ENCODE measurements at regions not wholly inside any gene's neighbourhood (a gene's known extent, or its start where the extent isn't known, plus 50 kb on each side); places are given as distances from the start of the nearest gene placed in this dataset.

DNA sequence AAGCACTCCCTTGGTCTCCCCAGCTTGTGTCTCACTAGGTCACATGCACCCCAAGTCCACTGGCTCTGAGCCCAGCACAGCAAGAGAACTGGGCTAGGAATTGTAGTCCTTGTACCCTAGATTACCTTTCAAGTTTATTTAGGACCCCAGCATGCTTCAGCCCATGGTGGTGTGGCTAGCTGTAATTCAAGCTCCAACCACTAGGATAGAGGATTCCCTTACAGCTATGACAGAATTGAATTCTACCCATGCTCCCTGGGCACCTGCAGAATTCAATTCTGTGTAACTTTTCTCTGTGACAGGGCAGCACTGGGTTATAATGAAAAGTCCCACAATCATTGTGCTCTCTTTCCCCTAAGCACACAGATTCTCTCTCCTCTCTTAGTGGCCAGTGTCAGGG, 253.8 kb upstream of the DMD start:
- no peak for DNase-seq
- Mint-ChIP-seq H3K36me3 (ENCODE audit: insufficient read depth, unreplicated experiment) (no peaks in the 10 kb centered on the region), H3K27me3 (ENCODE audit: unreplicated experiment) (no peaks in the 10 kb centered on the region), H3K9me3 (ENCODE audit: low read depth, unreplicated experiment) (peaks cover 8% of the 10 kb centered on the region), H3K27ac (ENCODE audit: unreplicated experiment) (no peak overlapping the region), H3K4me3 (ENCODE audit: low read depth, unreplicated experiment) (no peak overlapping the region), H3K4me1 (ENCODE audit: low read depth, unreplicated experiment) (no peaks in the 10 kb centered on the region)
- CTCF ChIA-PET: no interaction called here
- intact Hi-C loops (cut with micrococcal nuclease; ENCODE audit: unreplicated experiment): no loop called here
- TF ChIP-seq, protein P1, sequence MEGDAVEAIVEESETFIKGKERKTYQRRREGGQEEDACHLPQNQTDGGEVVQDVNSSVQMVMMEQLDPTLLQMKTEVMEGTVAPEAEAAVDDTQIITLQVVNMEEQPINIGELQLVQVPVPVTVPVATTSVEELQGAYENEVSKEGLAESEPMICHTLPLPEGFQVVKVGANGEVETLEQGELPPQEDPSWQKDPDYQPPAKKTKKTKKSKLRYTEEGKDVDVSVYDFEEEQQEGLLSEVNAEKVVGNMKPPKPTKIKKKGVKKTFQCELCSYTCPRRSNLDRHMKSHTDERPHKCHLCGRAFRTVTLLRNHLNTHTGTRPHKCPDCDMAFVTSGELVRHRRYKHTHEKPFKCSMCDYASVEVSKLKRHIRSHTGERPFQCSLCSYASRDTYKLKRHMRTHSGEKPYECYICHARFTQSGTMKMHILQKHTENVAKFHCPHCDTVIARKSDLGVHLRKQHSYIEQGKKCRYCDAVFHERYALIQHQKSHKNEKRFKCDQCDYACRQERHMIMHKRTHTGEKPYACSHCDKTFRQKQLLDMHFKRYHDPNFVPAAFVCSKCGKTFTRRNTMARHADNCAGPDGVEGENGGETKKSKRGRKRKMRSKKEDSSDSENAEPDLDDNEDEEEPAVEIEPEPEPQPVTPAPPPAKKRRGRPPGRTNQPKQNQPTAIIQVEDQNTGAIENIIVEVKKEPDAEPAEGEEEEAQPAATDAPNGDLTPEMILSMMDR (IDR thresholded peaks at IDR 0.05; ENCODE audit: unreplicated experiment): no peak
- BruUV-seq (replicated peaks): no TSS peak

DNA sequence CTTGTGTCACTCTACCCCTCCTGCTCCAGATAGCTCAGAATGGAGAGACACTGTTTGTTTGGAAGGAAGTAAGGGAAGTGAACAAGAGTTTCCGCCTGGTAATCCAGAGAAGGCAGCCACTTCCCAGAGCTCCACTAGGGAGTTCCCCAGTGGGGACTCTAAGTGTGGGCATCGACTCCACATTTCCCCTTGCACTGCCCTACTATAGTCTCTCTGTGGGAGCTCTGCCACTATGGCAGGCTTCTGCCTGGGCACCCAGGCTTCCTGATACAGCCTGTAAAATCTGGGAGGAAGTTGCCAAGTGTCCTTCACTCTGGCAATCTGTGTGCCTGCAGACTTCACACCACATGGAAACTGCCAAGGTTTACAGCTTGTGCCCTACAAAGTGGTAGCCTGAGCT, 245.8 kb upstream of the DMD start:
- no TSS peak for BruUV-seq (replicated peaks)
- Mint-ChIP-seq H3K36me3 (ENCODE audit: insufficient read depth, unreplicated experiment) (no peaks in the 10 kb centered on the region), H3K4me1 (ENCODE audit: low read depth, unreplicated experiment) (no peaks in the 10 kb centered on the region), H3K9me3 (ENCODE audit: low read depth, unreplicated experiment) (peaks cover 7% of the 10 kb centered on the region), H3K27ac (ENCODE audit: unreplicated experiment) (no peak overlapping the region), H3K27me3 (ENCODE audit: unreplicated experiment) (no peaks in the 10 kb centered on the region), H3K4me3 (ENCODE audit: low read depth, unreplicated experiment) (no peak overlapping the region)
- CTCF ChIA-PET: no interaction called here
- intact Hi-C loops (cut with micrococcal nuclease; ENCODE audit: unreplicated experiment): no loop called here
- TF ChIP-seq, protein P1 (IDR thresholded peaks at IDR 0.05; ENCODE audit: unreplicated experiment): no peak
- DNase-seq: no peak

DNA sequence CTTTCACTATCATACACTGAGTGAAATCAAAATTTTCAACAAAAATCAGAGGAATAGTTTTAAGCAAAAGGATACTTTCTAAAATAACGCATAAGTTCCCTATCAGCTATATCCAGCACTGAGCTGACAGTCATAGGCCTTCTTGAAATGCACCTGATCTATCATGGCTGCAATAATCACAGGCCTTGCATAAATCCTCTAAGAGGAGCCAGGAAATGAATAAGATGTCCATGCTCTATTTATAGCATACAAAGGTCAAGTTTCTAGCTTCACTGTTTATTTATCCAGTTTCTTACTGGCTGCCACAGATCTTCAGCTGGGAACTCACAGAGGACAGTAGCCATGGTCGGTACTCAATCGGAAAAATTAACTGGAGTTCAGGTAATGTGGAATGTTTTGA, 235.9 kb upstream of the DMD start:
- H3K36me3 Mint-ChIP-seq (ENCODE audit: insufficient read depth, unreplicated experiment): no peaks in the 10 kb centered on the region
- CTCF ChIA-PET: no interaction called here
- no peak overlapping the region for H3K4me3 Mint-ChIP-seq (ENCODE audit: low read depth, unreplicated experiment)
- TF ChIP-seq, protein P1 (IDR thresholded peaks at IDR 0.05; ENCODE audit: unreplicated experiment): no peak
- BruUV-seq (replicated peaks): no TSS peak
- H3K9me3 Mint-ChIP-seq (ENCODE audit: low read depth, unreplicated experiment): peaks cover 11% of the 10 kb centered on the region
- no peak overlapping the region for H3K27ac Mint-ChIP-seq (ENCODE audit: unreplicated experiment)
- DNase-seq: no peak
- intact Hi-C loops (cut with micrococcal nuclease; ENCODE audit: unreplicated experiment): no loop called here
- no peaks in the 10 kb centered on the region for H3K4me1 Mint-ChIP-seq (ENCODE audit: low read depth, unreplicated experiment)
- no peaks in the 10 kb centered on the region for H3K27me3 Mint-ChIP-seq (ENCODE audit: unreplicated experiment)

DNA sequence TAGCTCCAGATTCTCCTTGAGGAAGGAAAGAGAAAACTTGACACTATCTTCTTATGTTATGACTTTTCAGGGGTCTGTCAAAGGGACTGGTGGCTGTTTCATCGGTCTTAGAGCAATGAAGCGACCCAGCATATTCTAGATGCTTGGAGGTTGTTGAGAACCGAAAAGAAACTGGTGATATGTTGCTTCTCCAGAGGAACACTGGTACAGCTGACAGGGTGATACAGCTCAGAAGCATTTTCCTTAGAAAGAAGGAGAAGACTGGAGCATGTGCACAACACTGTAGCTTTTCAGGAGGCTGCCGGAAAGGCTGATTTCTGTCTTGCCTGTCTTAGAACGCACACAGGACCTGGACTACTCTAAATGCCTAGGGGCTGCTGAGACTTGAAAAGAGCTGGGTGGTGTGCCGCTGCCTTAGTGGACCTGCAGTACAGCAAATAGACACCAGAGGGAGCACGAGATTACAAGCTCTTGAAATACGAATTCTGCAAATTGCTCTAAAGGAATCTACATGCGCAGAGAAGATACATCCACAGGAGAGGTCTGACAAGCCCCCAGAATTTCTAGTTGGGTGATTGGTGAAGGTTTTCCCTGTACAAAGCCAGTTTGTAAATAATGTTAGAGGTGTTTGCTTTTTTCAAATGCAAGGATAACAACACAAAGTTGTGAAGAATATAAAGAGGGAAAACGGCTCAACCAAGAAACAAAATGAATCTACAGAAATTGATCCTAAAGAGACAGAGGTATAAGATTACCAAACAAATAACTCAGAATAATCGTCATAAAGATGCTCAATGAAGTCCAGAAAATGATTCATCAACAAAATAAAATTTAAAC, 223.1 kb upstream of the DMD start:
- Mint-ChIP-seq H3K4me3 (ENCODE audit: low read depth, unreplicated experiment) (no peak overlapping the region), H3K9me3 (ENCODE audit: low read depth, unreplicated experiment) (peaks cover 3% of the 10 kb centered on the region), H3K27me3 (ENCODE audit: unreplicated experiment) (no peaks in the 10 kb centered on the region), H3K36me3 (ENCODE audit: insufficient read depth, unreplicated experiment) (no peaks in the 10 kb centered on the region), H3K4me1 (ENCODE audit: low read depth, unreplicated experiment) (no peaks in the 10 kb centered on the region), H3K27ac (ENCODE audit: unreplicated experiment) (no peak overlapping the region)
- BruUV-seq (replicated peaks): no TSS peak
- CTCF ChIA-PET: interaction anchor here (0.6 to 2.1 kb wide), 6 partner anchors 46 to 907 kb away, joined by 3 to 17 read pairs (median 4); no protein-coding TSS in a partner anchor
- TF ChIP-seq, protein P1 (IDR thresholded peaks at IDR 0.05; ENCODE audit: unreplicated experiment): peak; percentile 68
- intact Hi-C loops (cut with micrococcal nuclease; ENCODE audit: unreplicated experiment): loop anchor here (1.0 to 2.0 kb wide), 2 partner anchors 840 to 867 kb away; no protein-coding TSS in a partner anchor
- DNase-seq: peak; percentile 69

All from Calu3 (cell line).